Panc1 (cell line): ENCODE measurements at regions not wholly inside any gene's neighbourhood (a gene's known extent, or its start where the extent isn't known, plus 50 kb on each side); places are given as distances from the start of the nearest gene placed in this dataset.

ENCODE experiments used
- CTCF ChIP-seq: fragments of 450-650 bp; IDR thresholded peaks from 2 replicates; pipeline ENCODE4 v1.5.1; 2017; ENCODE audit warnings: mild to moderate bottlenecking
- POLR2AphosphoS5 ChIP-seq: IDR thresholded peaks from 2 replicates; pipeline ENCODE4 v1.6.1; 2012; ENCODE audit warnings: mild to moderate bottlenecking, low read depth, low read length, moderate library complexity
- TCF7L2 ChIP-seq: IDR thresholded peaks from 2 replicates; pipeline ENCODE4 v1.6.1; 2011; ENCODE audit warnings: mild to moderate bottlenecking, low read depth, low read length, inconsistent platforms
- TF ChIP-seq, protein P1 (sequence below), 2 experiments: IDR thresholded peaks; 2 replicates each; pipeline ENCODE4 v1.6.1; 2011 to 2012; ENCODE audit warnings: low read depth in 2 of 2, control low read depth in 1 of 2, low read length in 1 of 2, mild to moderate bottlenecking in 1 of 2, moderate library complexity in 1 of 2; ENCODE audit not compliant: insufficient read depth in 1 of 2

DNA sequence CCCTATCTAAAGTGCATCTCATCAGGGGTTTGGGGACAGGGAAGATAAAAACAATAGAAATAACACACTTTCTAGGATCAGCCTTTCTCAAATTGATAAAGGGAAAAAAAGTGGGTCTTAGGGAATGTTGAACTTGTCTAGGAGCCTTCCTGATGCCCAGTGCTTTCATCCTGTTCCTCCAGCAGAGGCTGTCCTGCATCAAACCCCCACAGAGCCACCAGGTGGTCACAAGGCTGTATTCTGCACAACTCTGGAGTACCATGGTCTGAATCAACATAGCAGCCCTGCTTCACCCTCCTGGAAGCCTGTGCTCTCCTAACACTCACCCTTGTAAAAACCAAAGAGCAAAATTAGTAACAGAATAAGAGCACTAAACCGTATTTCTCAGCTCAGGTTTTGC is 118.5 kb upstream of the SLC25A36 start:
- TF ChIP-seq CTCF, result no peak
- no peak for TF ChIP-seq TCF7L2
- TF ChIP-seq, protein P1, sequence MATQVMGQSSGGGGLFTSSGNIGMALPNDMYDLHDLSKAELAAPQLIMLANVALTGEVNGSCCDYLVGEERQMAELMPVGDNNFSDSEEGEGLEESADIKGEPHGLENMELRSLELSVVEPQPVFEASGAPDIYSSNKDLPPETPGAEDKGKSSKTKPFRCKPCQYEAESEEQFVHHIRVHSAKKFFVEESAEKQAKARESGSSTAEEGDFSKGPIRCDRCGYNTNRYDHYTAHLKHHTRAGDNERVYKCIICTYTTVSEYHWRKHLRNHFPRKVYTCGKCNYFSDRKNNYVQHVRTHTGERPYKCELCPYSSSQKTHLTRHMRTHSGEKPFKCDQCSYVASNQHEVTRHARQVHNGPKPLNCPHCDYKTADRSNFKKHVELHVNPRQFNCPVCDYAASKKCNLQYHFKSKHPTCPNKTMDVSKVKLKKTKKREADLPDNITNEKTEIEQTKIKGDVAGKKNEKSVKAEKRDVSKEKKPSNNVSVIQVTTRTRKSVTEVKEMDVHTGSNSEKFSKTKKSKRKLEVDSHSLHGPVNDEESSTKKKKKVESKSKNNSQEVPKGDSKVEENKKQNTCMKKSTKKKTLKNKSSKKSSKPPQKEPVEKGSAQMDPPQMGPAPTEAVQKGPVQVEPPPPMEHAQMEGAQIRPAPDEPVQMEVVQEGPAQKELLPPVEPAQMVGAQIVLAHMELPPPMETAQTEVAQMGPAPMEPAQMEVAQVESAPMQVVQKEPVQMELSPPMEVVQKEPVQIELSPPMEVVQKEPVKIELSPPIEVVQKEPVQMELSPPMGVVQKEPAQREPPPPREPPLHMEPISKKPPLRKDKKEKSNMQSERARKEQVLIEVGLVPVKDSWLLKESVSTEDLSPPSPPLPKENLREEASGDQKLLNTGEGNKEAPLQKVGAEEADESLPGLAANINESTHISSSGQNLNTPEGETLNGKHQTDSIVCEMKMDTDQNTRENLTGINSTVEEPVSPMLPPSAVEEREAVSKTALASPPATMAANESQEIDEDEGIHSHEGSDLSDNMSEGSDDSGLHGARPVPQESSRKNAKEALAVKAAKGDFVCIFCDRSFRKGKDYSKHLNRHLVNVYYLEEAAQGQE (IDR thresholded peaks at IDR 0.05; ENCODE audit: insufficient read depth in 1 of 2, low read depth in 2 of 2, low read length in 1 of 2), result no peak
- no peak for TF ChIP-seq POLR2AphosphoS5
